Tibial artery (tissue), 4 donors: ENCODE measurements at regions not wholly inside any gene's neighbourhood (a gene's known extent, or its start where the extent isn't known, plus 50 kb on each side); places are given as distances from the start of the nearest gene placed in this dataset.
"Not testable (repeated sequence)": the region's sequence is repeated elsewhere in the genome, so short reads cannot be mapped to it uniquely, and the experiment has no call there.

Experiments used
- DNase-seq, 2 donors: peaks; one replicate each; pipeline ENCODE4 v3.0.0-alpha.2; 2019
- H3K27ac ChIP-seq, 2 donors: fragments of 200-600 bp; sonication (generic) in 1 of 2; 1 replicate in 1 of 2; 2 replicates in 1 of 2; pipeline ENCODE4 v1.5.1; 2018 to 2019; ENCODE audit warnings: mild to moderate bottlenecking in 1 of 2
- H3K27me3 ChIP-seq, 2 donors: fragments of 200-600 bp; sonication (generic) in 1 of 2; one replicate each; pipeline versions ENCODE4 v1.5.1 to v1.6.0; 2016 to 2019
- H3K36me3 ChIP-seq, 3 donors: fragments of 200-600 bp; sonication (generic) in 2 of 3; one replicate each; pipeline ENCODE4 v1.5.1; 2016 to 2019; ENCODE audit warnings: mild to moderate bottlenecking in 2 of 3
- H3K4me1 ChIP-seq, 4 donors: fragments of 200-600 bp; sonication (generic) in 2 of 4; 1 replicate in 3 of 4; 2 replicates in 1 of 4; pipeline ENCODE4 v1.5.1; 2016 to 2019
- H3K4me3 ChIP-seq, 2 donors: fragments of 200-600 bp; sonication (generic) in 1 of 2; 1 replicate in 1 of 2; 2 replicates in 1 of 2; pipeline ENCODE4 v1.5.1; 2018 to 2019; ENCODE audit warnings: mild to moderate bottlenecking in 2 of 2
- H3K9me3 ChIP-seq, 3 donors: fragments of 200-600 bp; sonication (generic) in 1 of 3; one replicate each; pipeline ENCODE4 v1.5.1; 2016 to 2019
- intact Hi-C: fragments of 100-400 bp; cut with DNase I; formaldehyde crosslinking; loops from one replicate; pipeline ENCODE4 v1.15.0; 2023; ENCODE audit warnings: low total_unique reads
- TF ChIP-seq, protein P1 (sequence below), 2 experiments: fragments of 200-600 bp in 1 of 2; fragments of 450-650 bp in 1 of 2; IDR thresholded peaks; one replicate each; pipeline ENCODE4 v1.5.1; 2017 to 2019; ENCODE audit warnings: antibody characterized with exemption in 2 of 2, mild to moderate bottlenecking in 1 of 2, moderate library complexity in 1 of 2

- Histone ChIP-seq H3K36me3 (no peaks in the 10 kb centered on the region), H3K4me1 (no peaks in the 10 kb centered on the region), H3K4me3 (no peak overlapping the region), H3K27me3 (no peaks in the 10 kb centered on the region), H3K27ac (no peak overlapping the region), H3K9me3 (peaks cover 0 to 6% (median 0%) of the 10 kb centered on the region in 3 donors)
- DNase-seq = no peak
- intact Hi-C loops = no loop called here
- TF ChIP-seq, protein P1, sequence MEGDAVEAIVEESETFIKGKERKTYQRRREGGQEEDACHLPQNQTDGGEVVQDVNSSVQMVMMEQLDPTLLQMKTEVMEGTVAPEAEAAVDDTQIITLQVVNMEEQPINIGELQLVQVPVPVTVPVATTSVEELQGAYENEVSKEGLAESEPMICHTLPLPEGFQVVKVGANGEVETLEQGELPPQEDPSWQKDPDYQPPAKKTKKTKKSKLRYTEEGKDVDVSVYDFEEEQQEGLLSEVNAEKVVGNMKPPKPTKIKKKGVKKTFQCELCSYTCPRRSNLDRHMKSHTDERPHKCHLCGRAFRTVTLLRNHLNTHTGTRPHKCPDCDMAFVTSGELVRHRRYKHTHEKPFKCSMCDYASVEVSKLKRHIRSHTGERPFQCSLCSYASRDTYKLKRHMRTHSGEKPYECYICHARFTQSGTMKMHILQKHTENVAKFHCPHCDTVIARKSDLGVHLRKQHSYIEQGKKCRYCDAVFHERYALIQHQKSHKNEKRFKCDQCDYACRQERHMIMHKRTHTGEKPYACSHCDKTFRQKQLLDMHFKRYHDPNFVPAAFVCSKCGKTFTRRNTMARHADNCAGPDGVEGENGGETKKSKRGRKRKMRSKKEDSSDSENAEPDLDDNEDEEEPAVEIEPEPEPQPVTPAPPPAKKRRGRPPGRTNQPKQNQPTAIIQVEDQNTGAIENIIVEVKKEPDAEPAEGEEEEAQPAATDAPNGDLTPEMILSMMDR (IDR thresholded peaks at IDR 0.05) = no peak
These were observed 97.9 kb downstream of the TMEM168 start for GRCh38 chr7:112692333-112692732.

DNA sequence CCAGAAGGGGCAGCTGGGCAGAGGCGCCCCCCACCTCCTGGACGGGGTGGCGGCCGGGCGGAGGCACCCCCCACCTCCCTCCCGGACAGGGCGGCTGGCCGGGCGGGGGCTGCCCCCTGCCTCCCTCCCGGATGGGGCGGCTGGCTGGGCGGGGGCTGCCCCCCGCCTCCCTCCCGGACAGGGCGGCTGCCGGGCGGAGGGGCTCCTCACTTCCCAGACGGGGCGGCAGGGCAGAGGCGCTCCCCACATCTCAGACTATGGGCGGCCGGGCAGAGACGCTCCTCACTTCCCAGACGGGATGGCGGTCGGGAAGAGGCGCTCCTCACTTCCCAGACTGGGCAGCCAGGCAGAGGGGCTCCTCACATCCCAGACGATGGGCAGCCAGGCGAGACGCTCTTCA lies 93.0 kb downstream of the TMEM168 start:
- H3K9me3 ChIP-seq, H3K27ac ChIP-seq, DNase-seq, H3K4me3 ChIP-seq, H3K4me1 ChIP-seq, H3K27me3 ChIP-seq, H3K36me3 ChIP-seq, intact Hi-C loops: not testable (repeated sequence)

DNA sequence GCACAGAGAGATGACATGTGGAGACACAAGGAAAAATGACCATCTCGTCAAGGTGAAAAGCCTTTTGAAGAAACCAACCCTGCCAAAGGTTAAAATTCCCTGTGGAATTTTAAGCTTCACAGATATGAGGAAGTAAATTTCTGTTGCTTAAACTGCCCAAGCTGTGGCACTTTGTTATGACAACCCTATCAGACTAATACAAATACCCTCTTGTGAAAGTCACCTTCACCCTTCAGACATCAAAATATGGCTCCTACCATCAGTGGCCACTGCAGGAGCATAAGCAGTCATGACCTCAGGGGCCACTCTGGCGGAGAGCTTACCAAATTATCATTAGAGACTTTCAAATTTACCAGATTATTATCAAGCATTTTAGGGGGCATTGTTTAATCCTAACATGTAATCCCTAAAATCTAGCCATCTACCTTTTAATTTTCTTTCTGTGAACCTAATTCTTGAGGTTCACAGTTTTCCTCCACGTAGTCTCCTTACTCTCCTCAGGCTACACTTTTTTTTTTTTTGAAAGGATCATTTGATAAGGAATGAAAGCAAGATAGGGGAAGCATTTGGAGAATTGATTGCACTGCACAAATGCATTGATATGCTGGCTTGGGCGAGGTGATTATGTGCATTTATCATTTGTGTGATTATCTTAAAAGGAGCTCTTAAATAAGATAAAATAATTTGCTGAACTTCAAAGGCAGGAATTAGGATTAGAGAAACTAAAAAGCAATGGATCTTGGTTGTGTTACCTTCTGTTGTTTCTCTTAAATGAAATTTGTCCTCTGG lies 90.3 kb downstream of the TMEM168 start:
- Histone ChIP-seq H3K27me3 (no peaks in the 10 kb centered on the region), H3K27ac (no peak overlapping the region), H3K4me1 (no peaks in the 10 kb centered on the region), H3K9me3 (no peaks in the 10 kb centered on the region), H3K4me3 (no peak overlapping the region), H3K36me3 (no peaks in the 10 kb centered on the region)
- TF ChIP-seq, protein P1 (IDR thresholded peaks at IDR 0.05) = no peak
- no peak for DNase-seq
- intact Hi-C loops = no loop called here

DNA sequence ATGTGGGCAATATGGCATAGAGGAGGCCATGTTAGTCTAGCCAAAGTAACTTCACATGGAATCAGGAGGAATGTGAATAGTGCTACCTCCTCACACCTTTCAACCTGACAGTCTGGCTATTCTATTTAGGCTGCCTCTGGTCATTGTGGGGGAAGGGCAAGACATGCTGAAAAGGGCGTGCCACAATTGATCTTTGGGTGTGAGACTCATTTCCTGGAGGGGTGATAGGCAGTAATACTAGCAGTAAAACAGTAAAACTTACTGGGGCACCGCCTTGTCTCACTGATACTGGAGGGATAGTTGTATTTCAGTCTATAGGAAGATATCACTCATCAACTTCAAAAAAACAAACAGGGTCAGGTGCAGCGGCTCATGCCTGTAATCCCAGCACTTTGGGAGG lies 88.7 kb downstream of the TMEM168 start:
- intact Hi-C loops = no loop called here
- Histone ChIP-seq H3K4me1 (no peaks in the 10 kb centered on the region), H3K27me3 (no peaks in the 10 kb centered on the region), H3K27ac (no peak overlapping the region), H3K4me3 (no peak overlapping the region), H3K36me3 (no peaks in the 10 kb centered on the region), H3K9me3 (no peaks in the 10 kb centered on the region)
- DNase-seq = no peak
- TF ChIP-seq, protein P1 (IDR thresholded peaks at IDR 0.05) = no peak

DNA sequence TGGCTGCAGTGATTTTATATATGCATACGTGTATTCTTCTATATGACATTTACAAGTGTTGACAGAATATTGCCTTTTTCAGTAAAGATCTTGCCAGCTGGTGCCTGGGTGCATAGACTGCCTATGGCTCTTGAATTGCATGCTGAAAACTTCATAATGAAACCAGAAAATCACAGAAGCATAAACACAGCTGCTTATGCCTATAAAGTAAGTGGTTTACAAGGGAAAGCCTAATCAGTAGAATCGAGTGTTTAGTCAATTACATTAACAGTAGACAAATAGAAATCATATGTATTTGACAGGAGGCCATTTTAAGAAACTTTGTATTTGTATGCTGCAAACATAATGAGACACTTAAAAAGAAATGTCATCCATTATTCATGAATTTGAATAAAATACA lies 82.5 kb downstream of the TMEM168 start:
- TF ChIP-seq, protein P1 (IDR thresholded peaks at IDR 0.05) = no peak
- no peak for DNase-seq

GRCh38 chr7:112708236-112708635 lies 82.0 kb downstream of the TMEM168 start:
- no peak overlapping the region for H3K4me3 ChIP-seq
- no peak for DNase-seq
- no peak overlapping the region for H3K27ac ChIP-seq
- TF ChIP-seq, protein P1 (IDR thresholded peaks at IDR 0.05) = no peak
- H3K36me3 ChIP-seq = no peaks in the 10 kb centered on the region
- intact Hi-C loops = no loop called here
- H3K4me1 ChIP-seq = no peaks in the 10 kb centered on the region
- H3K27me3 ChIP-seq = no peaks in the 10 kb centered on the region
- H3K9me3 ChIP-seq = no peaks in the 10 kb centered on the region

More for the DNA sequence above, 82.5 kb downstream of the TMEM168 start:
- Histone ChIP-seq H3K9me3 (no peaks in the 10 kb centered on the region), H3K27ac (no peak overlapping the region), H3K4me3 (no peak overlapping the region), H3K36me3 (no peaks in the 10 kb centered on the region), H3K4me1 (no peaks in the 10 kb centered on the region), H3K27me3 (no peaks in the 10 kb centered on the region)
- intact Hi-C loops = no loop called here
